ENCODE measurements at regions not wholly inside any gene's neighbourhood (a gene's known extent, or its start where the extent isn't known, plus 50 kb on each side); places are given as distances from the start of the nearest gene placed in this dataset.

DNA sequence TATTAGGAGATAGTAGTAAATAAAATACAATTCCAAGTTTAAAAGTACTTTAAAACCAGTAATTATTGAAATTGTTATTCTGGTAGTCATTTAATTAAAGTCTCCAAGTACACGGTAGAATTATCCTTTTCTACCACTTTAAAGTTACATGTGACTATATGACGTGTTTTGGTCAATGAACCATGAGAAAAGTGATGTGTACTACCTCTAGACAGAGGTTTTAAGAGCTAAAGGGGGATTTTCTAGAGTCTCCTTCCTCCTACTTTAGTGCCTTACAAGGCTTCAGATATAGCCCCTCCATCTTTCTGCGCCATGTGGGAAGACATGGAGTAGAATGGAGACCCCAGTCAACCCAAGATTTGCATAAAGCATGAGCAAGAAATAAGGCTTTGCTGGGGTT is 2296.6 kb upstream of the AGA start:
- no peak overlapping the region for H3K14ac ChIP-seq (ENCODE audit: low read length in 2 of 2)
- no peak overlapping the region for H2BK5ac ChIP-seq (ENCODE audit: low read depth, low read length, poor library complexity, severe bottlenecking)
- peaks cover 30% of the 10 kb centered on the region for H3K9me3 ChIP-seq (ENCODE audit: control insufficient read depth, low read length)
- H2BK120ac ChIP-seq (ENCODE audit: low read depth, low read length) = no peak overlapping the region
- no peaks in the 10 kb centered on the region for H3K4me1 ChIP-seq (ENCODE audit: control insufficient read depth, insufficient read depth, low read depth, low read length)
- no peak overlapping the region for H3K4ac ChIP-seq (ENCODE audit: low read depth in 1 of 2, low read length in 2 of 2)
- H2BK12ac ChIP-seq (ENCODE audit: low read length in 2 of 2) = no peak overlapping the region
- no peak overlapping the region for H4K8ac ChIP-seq (ENCODE audit: low read length)
- 72% methylated on average over 2 of the region's 3 CpGs for WGBS
- no peak overlapping the region for H3K23ac ChIP-seq (ENCODE audit: low read length in 2 of 2)
- no peak overlapping the region for H3K4me3 ChIP-seq (ENCODE audit: insufficient read depth in 1 of 2, low read depth in 1 of 2, low read length in 2 of 2)
- no peak for DNase-seq
- no peaks in the 10 kb centered on the region for H3K79me1 ChIP-seq (replicated peaks; ENCODE audit: low read length, poor library complexity, severe bottlenecking)
- H3K9ac ChIP-seq (ENCODE audit: low read length) = no peak overlapping the region
- no peak overlapping the region for H3K27ac ChIP-seq (ENCODE audit: low read length, poor library complexity, severe bottlenecking)
- H2AK5ac ChIP-seq (ENCODE audit: low read length, severe bottlenecking) = no peak overlapping the region
- no peak overlapping the region for H4K91ac ChIP-seq (ENCODE audit: low read length)
- H3K27me3 ChIP-seq (ENCODE audit: control insufficient read depth in 1 of 2, insufficient read depth in 1 of 2, low read length in 2 of 2) = no peaks in the 10 kb centered on the region
- no peaks in the 10 kb centered on the region for H3K36me3 ChIP-seq (ENCODE audit: control insufficient read depth in 1 of 2, insufficient read depth in 2 of 2, low read depth in 1 of 2, low read length in 2 of 2)
- H2AFZ ChIP-seq (ENCODE audit: low read depth, low read length) = no peak overlapping the region
- no peak overlapping the region for H3K4me2 ChIP-seq (ENCODE audit: low read length, poor library complexity, severe bottlenecking)
- no peak overlapping the region for H3K18ac ChIP-seq (ENCODE audit: low read depth in 1 of 2, low read length in 2 of 2)
- no peak overlapping the region for H2BK15ac ChIP-seq (ENCODE audit: low read depth, poor library complexity, severe bottlenecking)

DNA sequence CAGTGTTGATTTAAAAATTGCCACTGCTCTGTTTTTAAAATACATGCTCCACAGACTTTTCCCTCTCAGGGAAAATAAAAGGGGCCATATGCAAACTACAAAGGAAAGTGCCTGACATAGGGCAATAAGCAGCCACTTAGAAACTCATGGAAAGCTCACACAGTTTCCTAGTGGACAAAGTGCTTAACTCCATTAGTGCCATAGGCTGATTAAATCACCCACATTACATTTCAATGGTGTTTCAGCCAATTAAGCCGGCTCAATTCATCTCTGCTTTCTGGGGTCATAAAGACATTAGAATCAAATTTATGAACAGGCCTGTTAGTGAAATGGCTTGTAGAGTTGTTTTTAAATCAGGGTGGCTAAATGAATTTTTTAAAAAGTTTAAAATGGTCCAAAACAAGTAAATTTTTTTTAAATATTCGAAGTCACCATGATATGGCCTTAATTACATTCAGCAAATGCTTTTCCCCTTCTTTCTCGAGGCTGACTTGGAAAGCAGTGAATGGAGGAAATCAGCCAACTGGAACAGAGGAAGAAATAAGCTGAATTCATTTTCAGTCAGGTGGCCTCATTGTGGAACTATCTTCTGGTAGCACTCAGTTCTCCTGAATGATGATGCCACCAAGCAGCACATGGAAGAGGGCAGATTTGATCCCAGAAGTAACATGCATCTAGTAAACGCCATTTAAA is 2305.1 kb upstream of the AGA start:
- H3K27ac ChIP-seq (ENCODE audit: low read length, poor library complexity, severe bottlenecking) = no peak overlapping the region
- no peak overlapping the region for H2BK12ac ChIP-seq (ENCODE audit: low read length in 2 of 2)
- no peak overlapping the region for H3K4me3 ChIP-seq (ENCODE audit: insufficient read depth in 1 of 2, low read depth in 1 of 2, low read length in 2 of 2)
- H4K91ac ChIP-seq (ENCODE audit: low read length) = no peak overlapping the region
- peaks cover 23% of the 10 kb centered on the region for H3K9me3 ChIP-seq (ENCODE audit: control insufficient read depth, low read length)
- H2BK15ac ChIP-seq (ENCODE audit: low read depth, poor library complexity, severe bottlenecking) = no peak overlapping the region
- no peak overlapping the region for H3K18ac ChIP-seq (ENCODE audit: low read depth in 1 of 2, low read length in 2 of 2)
- H4K8ac ChIP-seq (ENCODE audit: low read length) = no peak overlapping the region
- no peak overlapping the region for H3K14ac ChIP-seq (ENCODE audit: low read length in 2 of 2)
- no peak overlapping the region for H3K4ac ChIP-seq (ENCODE audit: low read depth in 1 of 2, low read length in 2 of 2)
- no peak overlapping the region for H2AK5ac ChIP-seq (ENCODE audit: low read length, severe bottlenecking)
- no peak overlapping the region for H3K23ac ChIP-seq (ENCODE audit: low read length in 2 of 2)
- H3K4me2 ChIP-seq (ENCODE audit: low read length, poor library complexity, severe bottlenecking) = no peak overlapping the region
- no peak overlapping the region for H2AFZ ChIP-seq (ENCODE audit: low read depth, low read length)
- WGBS = 94% methylated on average over 4 of the region's 4 CpGs
- no peaks in the 10 kb centered on the region for H3K4me1 ChIP-seq (ENCODE audit: control insufficient read depth, insufficient read depth, low read depth, low read length)
- DNase-seq = no peak
- no peaks in the 10 kb centered on the region for H3K36me3 ChIP-seq (ENCODE audit: control insufficient read depth in 1 of 2, insufficient read depth in 2 of 2, low read depth in 1 of 2, low read length in 2 of 2)
- H3K27me3 ChIP-seq (ENCODE audit: control insufficient read depth in 1 of 2, insufficient read depth in 1 of 2, low read length in 2 of 2) = no peaks in the 10 kb centered on the region
- H3K79me1 ChIP-seq (replicated peaks; ENCODE audit: low read length, poor library complexity, severe bottlenecking) = no peaks in the 10 kb centered on the region
- H3K9ac ChIP-seq (ENCODE audit: low read length) = no peak overlapping the region
- H2BK5ac ChIP-seq (ENCODE audit: low read depth, low read length, poor library complexity, severe bottlenecking) = no peak overlapping the region
- H2BK120ac ChIP-seq (ENCODE audit: low read depth, low read length) = no peak overlapping the region

DNA sequence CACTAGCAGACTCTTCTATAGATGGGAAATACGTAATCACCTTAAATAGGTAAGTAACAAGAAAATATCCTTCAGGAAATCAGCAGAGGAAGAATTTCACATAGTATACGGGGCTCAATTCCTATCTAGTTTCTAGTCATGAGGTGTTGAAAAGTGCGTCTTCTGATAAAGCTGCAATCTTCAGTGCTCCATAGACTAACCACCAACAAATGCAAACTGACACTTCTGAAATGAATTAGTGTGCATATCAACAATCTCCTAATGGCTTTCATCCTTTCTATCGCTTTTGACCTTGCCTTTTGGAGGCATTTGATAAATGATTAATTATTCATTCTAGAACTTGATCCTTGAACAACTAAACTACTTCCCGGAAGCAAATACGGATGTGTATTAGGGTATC is 2306.6 kb upstream of the AGA start:
- H4K91ac ChIP-seq (ENCODE audit: low read length) = no peak overlapping the region
- no peak overlapping the region for H2AK5ac ChIP-seq (ENCODE audit: low read length, severe bottlenecking)
- no peak overlapping the region for H3K4ac ChIP-seq (ENCODE audit: low read depth in 1 of 2, low read length in 2 of 2)
- H3K79me1 ChIP-seq (replicated peaks; ENCODE audit: low read length, poor library complexity, severe bottlenecking) = no peaks in the 10 kb centered on the region
- no peak overlapping the region for H2AFZ ChIP-seq (ENCODE audit: low read depth, low read length)
- WGBS = 98% methylated on average over 5 of the region's 6 CpGs
- DNase-seq = no peak
- H2BK5ac ChIP-seq (ENCODE audit: low read depth, low read length, poor library complexity, severe bottlenecking) = no peak overlapping the region
- H3K9me3 ChIP-seq (ENCODE audit: control insufficient read depth, low read length) = peaks cover 19% of the 10 kb centered on the region
- no peak overlapping the region for H3K14ac ChIP-seq (ENCODE audit: low read length in 2 of 2)
- no peak overlapping the region for H2BK15ac ChIP-seq (ENCODE audit: low read depth, poor library complexity, severe bottlenecking)
- no peak overlapping the region for H2BK120ac ChIP-seq (ENCODE audit: low read depth, low read length)
- no peak overlapping the region for H3K9ac ChIP-seq (ENCODE audit: low read length)
- no peak overlapping the region for H2BK12ac ChIP-seq (ENCODE audit: low read length in 2 of 2)
- H3K4me3 ChIP-seq (ENCODE audit: insufficient read depth in 1 of 2, low read depth in 1 of 2, low read length in 2 of 2) = no peak overlapping the region
- no peaks in the 10 kb centered on the region for H3K36me3 ChIP-seq (ENCODE audit: control insufficient read depth in 1 of 2, insufficient read depth in 2 of 2, low read depth in 1 of 2, low read length in 2 of 2)
- no peak overlapping the region for H3K27ac ChIP-seq (ENCODE audit: low read length, poor library complexity, severe bottlenecking)
- no peak overlapping the region for H3K23ac ChIP-seq (ENCODE audit: low read length in 2 of 2)
- H4K8ac ChIP-seq (ENCODE audit: low read length) = no peak overlapping the region
- H3K27me3 ChIP-seq (ENCODE audit: control insufficient read depth in 1 of 2, insufficient read depth in 1 of 2, low read length in 2 of 2) = no peaks in the 10 kb centered on the region
- no peak overlapping the region for H3K18ac ChIP-seq (ENCODE audit: low read depth in 1 of 2, low read length in 2 of 2)
- no peak overlapping the region for H3K4me2 ChIP-seq (ENCODE audit: low read length, poor library complexity, severe bottlenecking)
- H3K4me1 ChIP-seq (ENCODE audit: control insufficient read depth, insufficient read depth, low read depth, low read length) = no peaks in the 10 kb centered on the region

DNA sequence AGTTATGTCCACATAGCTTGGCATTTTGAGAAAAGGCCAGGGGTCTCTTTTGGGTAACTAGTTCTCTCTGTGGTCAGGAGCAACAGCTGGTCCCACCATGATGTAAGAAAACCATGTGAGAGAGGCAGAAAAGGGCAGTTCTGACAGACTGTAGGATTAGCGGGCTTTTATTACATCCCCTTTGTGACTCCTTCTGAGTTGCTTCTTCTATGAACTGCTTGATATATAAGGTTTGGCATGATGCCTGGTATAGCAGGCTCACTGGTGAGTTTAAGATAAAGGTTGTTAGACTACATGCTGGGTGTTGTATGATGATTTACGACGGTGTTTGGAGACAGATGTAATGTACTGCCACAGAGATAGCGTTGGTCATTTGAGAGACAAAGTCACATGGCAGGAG is 2308.1 kb upstream of the AGA start:
- Histone ChIP-seq H3K23ac (ENCODE audit: low read length in 2 of 2) (no peak overlapping the region), H3K9me3 (ENCODE audit: control insufficient read depth, low read length) (peaks cover 19% of the 10 kb centered on the region)

More for the DNA sequence above, 2308.1 kb upstream of the AGA start:
- no peak overlapping the region for H3K27ac ChIP-seq (ENCODE audit: low read length, poor library complexity, severe bottlenecking)
- H2AFZ ChIP-seq (ENCODE audit: low read depth, low read length) = no peak overlapping the region
- WGBS = 79% methylated on average over 4 of the region's 4 CpGs
- H3K4ac ChIP-seq (ENCODE audit: low read depth in 1 of 2, low read length in 2 of 2) = no peak overlapping the region
- no peak overlapping the region for H2BK120ac ChIP-seq (ENCODE audit: low read depth, low read length)
- no peak overlapping the region for H2BK15ac ChIP-seq (ENCODE audit: low read depth, poor library complexity, severe bottlenecking)
- H3K4me1 ChIP-seq (ENCODE audit: control insufficient read depth, insufficient read depth, low read depth, low read length) = no peaks in the 10 kb centered on the region
- no peak overlapping the region for H3K9ac ChIP-seq (ENCODE audit: low read length)
- no peak overlapping the region for H3K14ac ChIP-seq (ENCODE audit: low read length in 2 of 2)
- no peak overlapping the region for H2BK12ac ChIP-seq (ENCODE audit: low read length in 2 of 2)
- no peak overlapping the region for H4K8ac ChIP-seq (ENCODE audit: low read length)
- no peak overlapping the region for H3K4me3 ChIP-seq (ENCODE audit: insufficient read depth in 1 of 2, low read depth in 1 of 2, low read length in 2 of 2)
- no peak overlapping the region for H4K91ac ChIP-seq (ENCODE audit: low read length)
- H3K79me1 ChIP-seq (replicated peaks; ENCODE audit: low read length, poor library complexity, severe bottlenecking) = no peaks in the 10 kb centered on the region
- H3K27me3 ChIP-seq (ENCODE audit: control insufficient read depth in 1 of 2, insufficient read depth in 1 of 2, low read length in 2 of 2) = no peaks in the 10 kb centered on the region
- H2AK5ac ChIP-seq (ENCODE audit: low read length, severe bottlenecking) = no peak overlapping the region
- H3K4me2 ChIP-seq (ENCODE audit: low read length, poor library complexity, severe bottlenecking) = no peak overlapping the region
- DNase-seq = peak; percentile 45
- no peak overlapping the region for H2BK5ac ChIP-seq (ENCODE audit: low read depth, low read length, poor library complexity, severe bottlenecking)
- no peaks in the 10 kb centered on the region for H3K36me3 ChIP-seq (ENCODE audit: control insufficient read depth in 1 of 2, insufficient read depth in 2 of 2, low read depth in 1 of 2, low read length in 2 of 2)
- H3K18ac ChIP-seq (ENCODE audit: low read depth in 1 of 2, low read length in 2 of 2) = peak overlapping the region in 1 of 2 experiments; percentile 33

All from mesenchymal stem cell (in vitro differentiated cells and primary cell).